ENCODE measurements at regions not wholly inside any gene's neighbourhood (a gene's known extent, or its start where the extent isn't known, plus 50 kb on each side); places are given as distances from the start of the nearest gene placed in this dataset.

DNA sequence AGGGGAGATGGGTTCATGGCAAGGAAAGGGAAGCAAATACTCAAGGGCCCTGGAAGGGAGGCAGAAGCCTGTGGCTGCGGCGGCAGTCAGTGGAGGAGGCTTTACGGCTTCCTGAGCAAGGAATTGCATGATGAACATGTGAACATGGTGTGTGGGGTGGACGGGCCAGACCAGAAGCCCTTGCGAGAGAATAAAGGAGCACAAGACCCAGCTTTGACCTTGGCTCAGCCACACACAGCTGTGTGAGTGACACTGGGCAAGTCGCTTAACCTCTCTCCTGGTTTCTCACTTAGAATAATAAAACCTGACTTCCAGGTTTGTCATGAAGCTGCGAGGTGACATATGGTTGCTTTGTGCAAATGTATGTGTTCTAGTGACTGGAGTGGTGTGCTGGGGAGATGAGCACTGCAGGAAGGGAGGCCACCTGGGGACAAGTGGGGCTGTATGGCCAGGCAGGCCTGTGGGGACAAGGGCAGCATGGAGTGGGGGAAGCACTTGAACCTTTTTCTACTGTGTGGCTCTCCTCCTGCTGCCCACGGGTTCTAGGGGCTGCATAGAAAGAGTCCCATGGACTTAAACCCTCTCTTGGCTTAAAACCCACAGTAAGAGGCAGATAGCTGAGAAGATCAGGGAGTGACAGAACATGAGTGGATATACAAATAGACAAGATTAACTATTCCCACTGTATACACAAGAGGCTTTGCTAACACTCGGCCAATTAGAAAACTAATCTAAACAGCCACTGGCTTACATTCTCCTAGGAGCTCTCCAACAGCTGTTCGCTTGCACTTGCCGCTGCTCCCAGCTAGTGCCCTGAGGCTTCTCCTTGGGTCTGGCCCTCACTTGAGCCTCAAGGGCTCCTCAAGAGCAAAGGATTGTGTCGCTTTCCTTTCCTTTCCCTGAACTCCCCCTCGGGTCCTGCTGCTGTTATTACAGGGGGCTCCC, 67.3 kb upstream of the CDON start:
- Histone ChIP-seq H2AFZ (ENCODE audit: low read depth, low read length) (no peak overlapping the region), H3K9me1 (replicated peaks; ENCODE audit: control insufficient read depth, extremely low read depth, insufficient read depth, low read length) (no peaks in the 10 kb centered on the region), H3K27me3 (ENCODE audit: control insufficient read depth in 2 of 2, insufficient read depth in 2 of 2, low read length in 2 of 2) (peaks cover 0 to 2% of the 10 kb centered on the region in 2 experiments), H3K27ac (ENCODE audit: insufficient read depth, low read depth, low read length) (no peak overlapping the region), H4K20me1 (replicated peaks; ENCODE audit: control insufficient read depth, extremely low read depth, insufficient read depth, low read length) (no peaks in the 10 kb centered on the region), H3K36me3 (ENCODE audit: control insufficient read depth in 2 of 2, extremely low read depth in 1 of 2, insufficient read depth in 2 of 2, low read length in 2 of 2) (no peaks in the 10 kb centered on the region), H3K79me2 (ENCODE audit: control insufficient read depth, insufficient read depth, low read length) (no peaks in the 10 kb centered on the region), H3K9ac (replicated peaks; ENCODE audit: extremely low read depth, insufficient read depth, low read length) (no peak overlapping the region), H3K4me1 (ENCODE audit: control insufficient read depth, extremely low read depth, insufficient read depth, low read length) (no peaks in the 10 kb centered on the region), H3K4me3 (replicated peaks in 1 of 3; ENCODE audit: insufficient read depth in 1 of 3, low read depth in 1 of 3, low read length in 3 of 3) (no peak overlapping the region), H3K9me3 (replicated peaks; ENCODE audit: control insufficient read depth, insufficient read depth, low read length) (no peaks in the 10 kb centered on the region), H3K4me2 (ENCODE audit: insufficient read depth, low read length) (no peak overlapping the region)
- TF ChIP-seq GATA2 (IDR thresholded peaks at IDR 0.05; ENCODE audit: insufficient read depth, insufficient read length, low read depth, low read length) (no peak), JUN (IDR thresholded peaks at IDR 0.05; ENCODE audit: borderline replicate concordance, insufficient read depth, insufficient read length, low read depth) (no peak), MYC (IDR thresholded peaks at IDR 0.05; ENCODE audit: low read depth, low read length) (no peak), FOS (IDR thresholded peaks at IDR 0.05; ENCODE audit: borderline replicate concordance, insufficient read depth, low read length) (no peak), EZH2 (IDR thresholded peaks at IDR 0.05; ENCODE audit: borderline replicate concordance, low read depth, low read length, severe bottlenecking) (no peak), POLR2AphosphoS5 (IDR thresholded peaks at IDR 0.05; ENCODE audit: insufficient read depth, low read depth, low read length) (no peak), POLR2A (IDR thresholded peaks at IDR 0.05; ENCODE audit: low read depth, low read length) (no peak)
- TF ChIP-seq, protein P1, sequence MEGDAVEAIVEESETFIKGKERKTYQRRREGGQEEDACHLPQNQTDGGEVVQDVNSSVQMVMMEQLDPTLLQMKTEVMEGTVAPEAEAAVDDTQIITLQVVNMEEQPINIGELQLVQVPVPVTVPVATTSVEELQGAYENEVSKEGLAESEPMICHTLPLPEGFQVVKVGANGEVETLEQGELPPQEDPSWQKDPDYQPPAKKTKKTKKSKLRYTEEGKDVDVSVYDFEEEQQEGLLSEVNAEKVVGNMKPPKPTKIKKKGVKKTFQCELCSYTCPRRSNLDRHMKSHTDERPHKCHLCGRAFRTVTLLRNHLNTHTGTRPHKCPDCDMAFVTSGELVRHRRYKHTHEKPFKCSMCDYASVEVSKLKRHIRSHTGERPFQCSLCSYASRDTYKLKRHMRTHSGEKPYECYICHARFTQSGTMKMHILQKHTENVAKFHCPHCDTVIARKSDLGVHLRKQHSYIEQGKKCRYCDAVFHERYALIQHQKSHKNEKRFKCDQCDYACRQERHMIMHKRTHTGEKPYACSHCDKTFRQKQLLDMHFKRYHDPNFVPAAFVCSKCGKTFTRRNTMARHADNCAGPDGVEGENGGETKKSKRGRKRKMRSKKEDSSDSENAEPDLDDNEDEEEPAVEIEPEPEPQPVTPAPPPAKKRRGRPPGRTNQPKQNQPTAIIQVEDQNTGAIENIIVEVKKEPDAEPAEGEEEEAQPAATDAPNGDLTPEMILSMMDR (IDR thresholded peaks at IDR 0.05; ENCODE audit: extremely low read depth in 1 of 2, insufficient read depth in 1 of 2, low read depth in 1 of 2, low read length in 2 of 2), result no peak
- TF ChIP-seq, protein P2, sequence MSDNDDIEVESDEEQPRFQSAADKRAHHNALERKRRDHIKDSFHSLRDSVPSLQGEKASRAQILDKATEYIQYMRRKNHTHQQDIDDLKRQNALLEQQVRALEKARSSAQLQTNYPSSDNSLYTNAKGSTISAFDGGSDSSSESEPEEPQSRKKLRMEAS (IDR thresholded peaks at IDR 0.05; ENCODE audit: insufficient read depth, insufficient read length), result no peak
- no TSS peak for BruUV-seq (replicated peaks)
- no peak for DNase-seq (ENCODE audit: low read depth, low spot score)
- FAIRE-seq, result no peak
- dilution Hi-C loops (cut with MboI; ENCODE audit: extremely low pct_ligation_motif_present, low sequenced_read_pairs) (no loop called here), intact Hi-C loops (cut with micrococcal nuclease) (no loop called here)
- POLR2A ChIA-PET, result no interaction called here
- CTCF ChIA-PET, result no interaction called here
